ENCODE measurements at regions not wholly inside any gene's neighbourhood (a gene's known extent, or its start where the extent isn't known, plus 50 kb on each side); places are given as distances from the start of the nearest gene placed in this dataset.

GRCh38 chr3:127358641-127359040 is 70.8 kb upstream of the PRR20G start:
- Mint-ChIP-seq H3K4me3 (no peak overlapping the region), H3K27me3 (ENCODE audit: low read depth) (no peaks in the 10 kb centered on the region), H3K27ac (no peak overlapping the region), H3K36me3 (ENCODE audit: low read depth) (no peaks in the 10 kb centered on the region), H3K9me3 (peaks cover 12% of the 10 kb centered on the region), H3K4me1 (ENCODE audit: low read depth) (no peaks in the 10 kb centered on the region)
- no peak for DNase-seq (ENCODE audit: low spot score)

- no peaks in the 10 kb centered on the region for H3K27me3 Mint-ChIP-seq (ENCODE audit: low read depth)
- peaks cover 12% of the 10 kb centered on the region for H3K9me3 Mint-ChIP-seq
- DNase-seq (ENCODE audit: low spot score): no peak
- H3K4me1 Mint-ChIP-seq (ENCODE audit: low read depth): no peaks in the 10 kb centered on the region
- no peaks in the 10 kb centered on the region for H3K36me3 Mint-ChIP-seq (ENCODE audit: low read depth)
- no peak overlapping the region for H3K4me3 Mint-ChIP-seq
- H3K27ac Mint-ChIP-seq: no peak overlapping the region
These were observed 68.5 kb upstream of the PRR20G start for GRCh38 chr3:127356381-127356780.

- no peaks in the 10 kb centered on the region for H3K27me3 Mint-ChIP-seq (ENCODE audit: low read depth)
- no peak overlapping the region for H3K4me3 Mint-ChIP-seq
- H3K9me3 Mint-ChIP-seq: peaks cover 12% of the 10 kb centered on the region
- no peak for DNase-seq (ENCODE audit: low spot score)
- H3K27ac Mint-ChIP-seq: no peak overlapping the region
- H3K36me3 Mint-ChIP-seq (ENCODE audit: low read depth): no peaks in the 10 kb centered on the region
- H3K4me1 Mint-ChIP-seq (ENCODE audit: low read depth): no peaks in the 10 kb centered on the region
These were observed 66.9 kb upstream of the PRR20G start for GRCh38 chr3:127354761-127355160.

GRCh38 chr3:127352612-127353011 is 64.8 kb upstream of the PRR20G start:
- H3K27me3 Mint-ChIP-seq (ENCODE audit: low read depth): no peaks in the 10 kb centered on the region
- H3K4me1 Mint-ChIP-seq (ENCODE audit: low read depth): no peaks in the 10 kb centered on the region
- DNase-seq (ENCODE audit: low spot score): no peak
- peaks cover 12% of the 10 kb centered on the region for H3K9me3 Mint-ChIP-seq
- no peak overlapping the region for H3K27ac Mint-ChIP-seq
- no peaks in the 10 kb centered on the region for H3K36me3 Mint-ChIP-seq (ENCODE audit: low read depth)
- H3K4me3 Mint-ChIP-seq: no peak overlapping the region

- no peak for DNase-seq (ENCODE audit: low spot score)
- H3K36me3 Mint-ChIP-seq (ENCODE audit: low read depth): no peaks in the 10 kb centered on the region
- no peaks in the 10 kb centered on the region for H3K27me3 Mint-ChIP-seq (ENCODE audit: low read depth)
These were observed 64.0 kb upstream of the PRR20G start for GRCh38 chr3:127351775-127352350.

GRCh38 chr3:127351321-127351720 is 63.5 kb upstream of the PRR20G start:
- no peaks in the 10 kb centered on the region for H3K27me3 Mint-ChIP-seq (ENCODE audit: low read depth)
- H3K4me3 Mint-ChIP-seq: no peak overlapping the region
- no peaks in the 10 kb centered on the region for H3K4me1 Mint-ChIP-seq (ENCODE audit: low read depth)
- no peak overlapping the region for H3K27ac Mint-ChIP-seq
- no peak for DNase-seq (ENCODE audit: low spot score)
- no peaks in the 10 kb centered on the region for H3K36me3 Mint-ChIP-seq (ENCODE audit: low read depth)
- H3K9me3 Mint-ChIP-seq: peaks cover 5% of the 10 kb centered on the region

More at GRCh38 chr3:127351775-127352350, 64.0 kb upstream of the PRR20G start:
- Mint-ChIP-seq H3K9me3 (peaks cover 5% of the 10 kb centered on the region), H3K4me3 (no peak overlapping the region), H3K27ac (no peak overlapping the region), H3K4me1 (ENCODE audit: low read depth) (no peaks in the 10 kb centered on the region)

GRCh38 chr3:127350172-127351050 is 62.6 kb upstream of the PRR20G start:
- Mint-ChIP-seq H3K27ac (no peak overlapping the region), H3K27me3 (ENCODE audit: low read depth) (no peaks in the 10 kb centered on the region), H3K36me3 (ENCODE audit: low read depth) (no peaks in the 10 kb centered on the region), H3K9me3 (no peaks in the 10 kb centered on the region), H3K4me1 (ENCODE audit: low read depth) (no peaks in the 10 kb centered on the region), H3K4me3 (no peak overlapping the region)
- DNase-seq (ENCODE audit: low spot score): no peak

- Mint-ChIP-seq H3K9me3 (no peaks in the 10 kb centered on the region), H3K27ac (no peak overlapping the region), H3K27me3 (ENCODE audit: low read depth) (no peaks in the 10 kb centered on the region), H3K36me3 (ENCODE audit: low read depth) (no peaks in the 10 kb centered on the region), H3K4me3 (no peak overlapping the region), H3K4me1 (ENCODE audit: low read depth) (no peaks in the 10 kb centered on the region)
- no peak for DNase-seq (ENCODE audit: low spot score)
These were observed 61.8 kb upstream of the PRR20G start for GRCh38 chr3:127349501-127350171.

GRCh38 chr3:127342735-127343134 is 54.9 kb upstream of the PRR20G start:
- peaks cover 6% of the 10 kb centered on the region for H3K27me3 Mint-ChIP-seq (ENCODE audit: low read depth)
- no peak overlapping the region for H3K4me3 Mint-ChIP-seq
- H3K9me3 Mint-ChIP-seq: peaks cover 8% of the 10 kb centered on the region
- no peaks in the 10 kb centered on the region for H3K4me1 Mint-ChIP-seq (ENCODE audit: low read depth)
- DNase-seq (ENCODE audit: low spot score): no peak
- H3K36me3 Mint-ChIP-seq (ENCODE audit: low read depth): no peaks in the 10 kb centered on the region
- H3K27ac Mint-ChIP-seq: no peak overlapping the region

GRCh38 chr3:127339928-127340861 is 52.3 kb upstream of the PRR20G start:
- DNase-seq (ENCODE audit: low spot score): no peak
- peaks cover 9% of the 10 kb centered on the region for H3K27me3 Mint-ChIP-seq (ENCODE audit: low read depth)
- H3K4me1 Mint-ChIP-seq (ENCODE audit: low read depth): no peaks in the 10 kb centered on the region
- H3K27ac Mint-ChIP-seq: no peak overlapping the region
- H3K9me3 Mint-ChIP-seq: peaks cover 8% of the 10 kb centered on the region
- no peak overlapping the region for H3K4me3 Mint-ChIP-seq
- no peaks in the 10 kb centered on the region for H3K36me3 Mint-ChIP-seq (ENCODE audit: low read depth)

- Mint-ChIP-seq H3K36me3 (ENCODE audit: low read depth) (no peaks in the 10 kb centered on the region), H3K27ac (no peak overlapping the region), H3K9me3 (peaks cover 8% of the 10 kb centered on the region), H3K4me1 (ENCODE audit: low read depth) (no peaks in the 10 kb centered on the region), H3K27me3 (ENCODE audit: low read depth) (peaks cover 9% of the 10 kb centered on the region), H3K4me3 (no peak overlapping the region)
- no peak for DNase-seq (ENCODE audit: low spot score)
These were observed 51.2 kb upstream of the PRR20G start for GRCh38 chr3:127339016-127339415.

GRCh38 chr3:127337911-127338531 is 50.2 kb upstream of the PRR20G start:
- Mint-ChIP-seq H3K36me3 (ENCODE audit: low read depth) (no peaks in the 10 kb centered on the region), H3K27me3 (ENCODE audit: low read depth) (peaks cover 9% of the 10 kb centered on the region), H3K9me3 (peaks cover 8% of the 10 kb centered on the region), H3K4me3 (no peak overlapping the region), H3K27ac (no peak overlapping the region), H3K4me1 (ENCODE audit: low read depth) (no peaks in the 10 kb centered on the region)
- DNase-seq (ENCODE audit: low spot score): no peak

All from T-helper 2 cell treated with Interferon-gamma antibody and Interleukin-4, amounts not matched to agents 5 μg/mL and 100 μg/mL, for 36 hours (primary cell).